RWPE2 (cell line): ENCODE measurements at regions not wholly inside any gene's neighbourhood (a gene's known extent, or its start where the extent isn't known, plus 50 kb on each side); places are given as distances from the start of the nearest gene placed in this dataset.

Experiments
- ATAC-seq: fragments of 200-7000 bp; cut with Tn5 transposase; 3 replicates; pipeline ENCODE4 v1.9.1; 2021; ENCODE audit warnings: low read depth
- DNase-seq: peaks from one replicate; pipeline ENCODE4 v3.0.0-alpha.2; 2020; ENCODE audit warnings: low spot score
- H3K27ac ChIP-seq: fragments of 450-650 bp; 2 replicates; pipeline ENCODE4 v1.5.1; 2017; ENCODE audit warnings: mild to moderate bottlenecking; ENCODE audit not compliant: poor library complexity, severe bottlenecking
- H3K27me3 ChIP-seq: fragments of 250-450 bp; sonication (Bioruptor Pico); 2 replicates; pipeline ENCODE4 v1.5.1; 2021; ENCODE audit warnings: mild to moderate bottlenecking, moderate library complexity; ENCODE audit not compliant: insufficient read depth, poor library complexity, severe bottlenecking
- H3K36me3 ChIP-seq: fragments of 250-450 bp; sonication (Bioruptor Pico); 2 replicates; pipeline ENCODE4 v1.5.1; 2020; ENCODE audit warnings: low read depth, mild to moderate bottlenecking, moderate library complexity
- H3K4me1 ChIP-seq: fragments of 250-450 bp; sonication (Bioruptor Pico); 2 replicates; pipeline ENCODE4 v1.5.1; 2021; ENCODE audit warnings: mild to moderate bottlenecking, moderate library complexity; ENCODE audit not compliant: insufficient read depth, poor library complexity, severe bottlenecking
- H3K4me3 ChIP-seq: fragments of 250-450 bp; sonication (Bioruptor Pico); 2 replicates; pipeline ENCODE4 v1.5.1; 2021; ENCODE audit warnings: mild to moderate bottlenecking, moderate library complexity; ENCODE audit not compliant: severe bottlenecking
- H3K9me3 ChIP-seq: fragments of 250-450 bp; sonication (Bioruptor Pico); 2 replicates; pipeline ENCODE4 v1.5.1; 2021; ENCODE audit warnings: mild to moderate bottlenecking, moderate library complexity; ENCODE audit not compliant: severe bottlenecking
- CTCF ChIP-seq: fragments of 450-650 bp; IDR thresholded peaks from one replicate; pipeline ENCODE4 v1.5.1; 2017; ENCODE audit warnings: mild to moderate bottlenecking, moderate library complexity; ENCODE audit not compliant: poor library complexity, severe bottlenecking

GRCh38 chr3:177893331-177893730 lies 642.9 kb upstream of the KCNMB2 start:
- ATAC-seq = no peak
- Histone ChIP-seq H3K4me1 (no peaks in the 10 kb centered on the region), H3K27me3 (no peaks in the 10 kb centered on the region), H3K9me3 (no peaks in the 10 kb centered on the region), H3K27ac (no peak overlapping the region), H3K4me3 (no peak overlapping the region), H3K36me3 (no peaks in the 10 kb centered on the region)
- DNase-seq = no peak
- TF ChIP-seq CTCF = no peak

- no peaks in the 10 kb centered on the region for H3K9me3 ChIP-seq
- no peak overlapping the region for H3K27ac ChIP-seq
- no peak overlapping the region for H3K4me3 ChIP-seq
- DNase-seq (no peak), ATAC-seq (no peak)
- no peaks in the 10 kb centered on the region for H3K4me1 ChIP-seq
- no peaks in the 10 kb centered on the region for H3K27me3 ChIP-seq
- TF ChIP-seq CTCF = no peak
- H3K36me3 ChIP-seq = no peaks in the 10 kb centered on the region
Observed at GRCh38 chr3:177894081-177894728, 642.0 kb upstream of the KCNMB2 start.

- Histone ChIP-seq H3K4me3 (no peak overlapping the region), H3K27me3 (no peaks in the 10 kb centered on the region), H3K4me1 (no peaks in the 10 kb centered on the region), H3K27ac (no peak overlapping the region), H3K9me3 (peaks cover 4% of the 10 kb centered on the region), H3K36me3 (no peaks in the 10 kb centered on the region)
- ATAC-seq (no peak), DNase-seq (no peak)
- no peak for TF ChIP-seq CTCF
Observed at GRCh38 chr3:177898185-177898584, 638.1 kb upstream of the KCNMB2 start.

- H3K4me1 ChIP-seq = no peaks in the 10 kb centered on the region
- no peak overlapping the region for H3K4me3 ChIP-seq
- peaks cover 4% of the 10 kb centered on the region for H3K9me3 ChIP-seq
- DNase-seq = no peak
- ATAC-seq = no peak
- H3K36me3 ChIP-seq = no peaks in the 10 kb centered on the region
- no peaks in the 10 kb centered on the region for H3K27me3 ChIP-seq
- no peak overlapping the region for H3K27ac ChIP-seq
- TF ChIP-seq CTCF = no peak
Observed at GRCh38 chr3:177899275-177900067, 636.8 kb upstream of the KCNMB2 start.

- Histone ChIP-seq H3K27ac (no peak overlapping the region), H3K4me3 (no peak overlapping the region), H3K27me3 (no peaks in the 10 kb centered on the region), H3K9me3 (peaks cover 4% of the 10 kb centered on the region), H3K36me3 (no peaks in the 10 kb centered on the region), H3K4me1 (no peaks in the 10 kb centered on the region)
- TF ChIP-seq CTCF = no peak
- DNase-seq (no peak), ATAC-seq (no peak)
Observed at GRCh38 chr3:177902876-177903275, 633.4 kb upstream of the KCNMB2 start.
